SU-DHL-6 (cell line): ENCODE measurements at regions not wholly inside any gene's neighbourhood (a gene's known extent, or its start where the extent isn't known, plus 50 kb on each side); places are given as distances from the start of the nearest gene placed in this dataset.

ENCODE experiments used
- H2AFZ ChIP-seq: fragments of 200-600 bp; sonication (generic); 2 replicates; pipeline ENCODE4 v1.6.1; 2014; ENCODE audit warnings: low read depth, mild to moderate bottlenecking, moderate library complexity, mixed read lengths, antibody characterized with exemption, low read length; ENCODE audit not compliant: severe bottlenecking
- H3F3A ChIP-seq: fragments of 200-600 bp; shearing (Covaris generic); 2 replicates; pipeline ENCODE4 v1.6.0; 2016; ENCODE audit warnings: antibody characterized with exemption, mild to moderate bottlenecking; ENCODE audit not compliant: insufficient read depth
- H3K27ac ChIP-seq: fragments of 200-600 bp; sonication (generic); 2 replicates; pipeline ENCODE4 v1.5.1; 2016; ENCODE audit warnings: low read depth, mild to moderate bottlenecking, low read length, moderate library complexity, mixed read lengths
- H3K27me3 ChIP-seq: fragments of 200-600 bp; sonication (generic), shearing (Covaris generic); 2 replicates; pipeline ENCODE4 v1.6.0; 2014; ENCODE audit warnings: mild to moderate bottlenecking, low read length
- H3K36me3 ChIP-seq: fragments of 200-600 bp; sonication (generic); 2 replicates; pipeline ENCODE4 v1.6.1; 2014; ENCODE audit warnings: mild to moderate bottlenecking, low read length, mixed read lengths
- H3K4me2 ChIP-seq: fragments of 300-600, 200-600 bp; shearing (Covaris generic), sonication (generic); 2 replicates; pipeline ENCODE4 v1.6.0; 2014; ENCODE audit warnings: low read length, low read depth, mild to moderate bottlenecking; ENCODE audit not compliant: poor library complexity, severe bottlenecking
- H3K4me3 ChIP-seq: fragments of 200-600 bp; sonication (generic); 2 replicates; pipeline ENCODE4 v1.5.1; 2014; ENCODE audit warnings: antibody characterized with exemption, low read length, mild to moderate bottlenecking, mixed read lengths; ENCODE audit not compliant: insufficient read depth, poor library complexity, severe bottlenecking
- H3K79me2 ChIP-seq: fragments of 200-600 bp; sonication (generic); 2 replicates; pipeline ENCODE4 v1.6.1; 2014; ENCODE audit warnings: mild to moderate bottlenecking, low read length, moderate library complexity; ENCODE audit not compliant: insufficient read depth
- H3K9ac ChIP-seq: fragments of 200-600 bp; sonication (generic); 2 replicates; pipeline ENCODE4 v1.7.0; 2014; ENCODE audit warnings: mild to moderate bottlenecking, low read length
- H3K9me2 ChIP-seq: fragments of 200-600 bp; sonication (generic); replicated peaks from 2 replicates; pipeline ENCODE4 v1.6.1; 2014; ENCODE audit warnings: low read length; ENCODE audit not compliant: insufficient read depth
- H3K9me3 ChIP-seq: fragments of 200-600 bp; sonication (generic); 2 replicates; pipeline ENCODE4 v1.6.1; 2014; ENCODE audit warnings: low read length, mixed read lengths; ENCODE audit not compliant: insufficient read depth
- H4K20me1 ChIP-seq: fragments of 200-600 bp; sonication (generic); 2 replicates; pipeline ENCODE4 v1.6.1; 2014; ENCODE audit warnings: low read depth, mild to moderate bottlenecking, antibody characterized with exemption, low read length, moderate library complexity, mixed read lengths
- EZH2phosphoT487 ChIP-seq: fragments of 200-600 bp; sonication (generic), shearing (Covaris generic); conservative IDR thresholded peaks from 2 replicates; pipeline ENCODE4 v1.6.1; 2018; ENCODE audit warnings: mild to moderate bottlenecking, antibody characterized with exemption, low read length, moderate library complexity, mixed read lengths
- TF ChIP-seq, protein P1 (sequence below): fragments of 200-600 bp; sonication (generic); IDR thresholded peaks from one replicate; pipeline ENCODE4 v1.5.1; 2017; ENCODE audit warnings: antibody characterized with exemption, mild to moderate bottlenecking, low read length, moderate library complexity; ENCODE audit not compliant: insufficient read depth, poor library complexity, severe bottlenecking

DNA sequence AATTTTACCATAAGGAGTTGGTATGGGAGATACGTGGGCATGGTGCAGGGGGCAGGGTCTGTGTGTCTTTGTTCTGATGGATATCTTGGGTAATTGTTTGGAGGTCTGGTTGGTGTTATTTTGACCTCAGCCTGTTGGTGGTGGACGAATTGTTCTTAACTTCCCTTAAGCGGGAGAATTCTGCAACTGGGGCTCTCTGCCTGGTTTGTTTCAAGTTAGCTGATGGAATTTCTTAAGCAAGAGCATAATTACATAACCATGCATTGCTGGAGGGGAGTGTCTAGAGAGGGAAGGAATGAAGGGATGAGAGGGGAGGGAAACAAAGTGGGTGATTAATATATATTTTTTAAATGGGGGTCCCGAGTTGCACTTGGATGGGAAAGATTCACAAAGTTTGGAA lies 908.5 kb upstream of the RAG2 start:
- Histone ChIP-seq H3K9me2 (no peaks in the 10 kb centered on the region), H3K9me3 (no peaks in the 10 kb centered on the region), H3F3A (no peaks in the 10 kb centered on the region), H4K20me1 (no peaks in the 10 kb centered on the region), H3K9ac (no peak overlapping the region), H3K27ac (no peak overlapping the region), H3K79me2 (no peaks in the 10 kb centered on the region), H3K27me3 (no peaks in the 10 kb centered on the region), H2AFZ (no peak overlapping the region), H3K4me2 (no peak overlapping the region), H3K4me3 (no peak overlapping the region), H3K36me3 (no peaks in the 10 kb centered on the region)
- no peak for TF ChIP-seq EZH2phosphoT487
- TF ChIP-seq, protein P1, sequence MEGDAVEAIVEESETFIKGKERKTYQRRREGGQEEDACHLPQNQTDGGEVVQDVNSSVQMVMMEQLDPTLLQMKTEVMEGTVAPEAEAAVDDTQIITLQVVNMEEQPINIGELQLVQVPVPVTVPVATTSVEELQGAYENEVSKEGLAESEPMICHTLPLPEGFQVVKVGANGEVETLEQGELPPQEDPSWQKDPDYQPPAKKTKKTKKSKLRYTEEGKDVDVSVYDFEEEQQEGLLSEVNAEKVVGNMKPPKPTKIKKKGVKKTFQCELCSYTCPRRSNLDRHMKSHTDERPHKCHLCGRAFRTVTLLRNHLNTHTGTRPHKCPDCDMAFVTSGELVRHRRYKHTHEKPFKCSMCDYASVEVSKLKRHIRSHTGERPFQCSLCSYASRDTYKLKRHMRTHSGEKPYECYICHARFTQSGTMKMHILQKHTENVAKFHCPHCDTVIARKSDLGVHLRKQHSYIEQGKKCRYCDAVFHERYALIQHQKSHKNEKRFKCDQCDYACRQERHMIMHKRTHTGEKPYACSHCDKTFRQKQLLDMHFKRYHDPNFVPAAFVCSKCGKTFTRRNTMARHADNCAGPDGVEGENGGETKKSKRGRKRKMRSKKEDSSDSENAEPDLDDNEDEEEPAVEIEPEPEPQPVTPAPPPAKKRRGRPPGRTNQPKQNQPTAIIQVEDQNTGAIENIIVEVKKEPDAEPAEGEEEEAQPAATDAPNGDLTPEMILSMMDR = no peak

DNA sequence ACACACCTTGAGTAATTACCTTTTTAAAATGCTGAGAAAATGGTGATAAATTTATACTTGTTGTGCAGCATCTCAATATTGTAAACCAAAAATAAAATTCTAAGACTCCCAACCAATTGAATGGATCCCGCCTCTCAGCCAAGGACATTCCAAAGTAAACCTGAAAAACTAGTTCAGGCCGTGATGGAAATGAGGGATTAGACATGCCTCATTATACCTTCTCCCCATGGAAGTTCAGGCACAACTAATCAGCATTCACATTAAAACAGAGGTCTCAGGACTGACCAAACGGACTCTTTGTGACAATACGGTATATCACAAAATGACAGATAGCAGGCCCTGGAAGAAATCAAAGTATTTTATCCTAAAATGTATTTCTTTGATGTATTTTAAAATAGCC lies 907.4 kb upstream of the RAG2 start:
- no peaks in the 10 kb centered on the region for H3K9me2 ChIP-seq
- no peaks in the 10 kb centered on the region for H3K27me3 ChIP-seq
- no peak overlapping the region for H3K27ac ChIP-seq
- H3K9me3 ChIP-seq = no peaks in the 10 kb centered on the region
- H3K4me3 ChIP-seq = no peak overlapping the region
- H3K9ac ChIP-seq = no peak overlapping the region
- H2AFZ ChIP-seq = no peak overlapping the region
- no peaks in the 10 kb centered on the region for H3K36me3 ChIP-seq
- H3K79me2 ChIP-seq = no peaks in the 10 kb centered on the region
- H3F3A ChIP-seq = no peaks in the 10 kb centered on the region
- H3K4me2 ChIP-seq = no peak overlapping the region
- H4K20me1 ChIP-seq = no peaks in the 10 kb centered on the region
- TF ChIP-seq, protein P1 = no peak
- TF ChIP-seq EZH2phosphoT487 = no peak

DNA sequence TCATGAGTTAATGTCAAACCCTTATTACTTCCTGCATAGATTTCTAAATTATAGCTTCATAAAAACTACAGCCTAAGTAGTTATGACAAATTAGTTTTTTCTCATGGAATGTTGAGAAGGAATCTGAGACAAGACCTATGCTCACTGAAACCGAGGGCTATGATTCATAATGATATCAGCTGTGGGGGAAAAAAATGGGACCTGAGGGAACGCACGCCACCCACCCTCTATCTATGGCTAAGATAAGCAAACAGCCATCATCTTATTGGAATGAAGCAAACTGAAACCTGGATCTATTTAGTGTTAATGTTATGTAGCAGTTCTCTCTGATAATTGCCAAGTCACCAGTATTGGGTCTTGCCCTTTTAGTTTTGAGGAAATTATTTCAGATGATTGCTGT lies 906.9 kb upstream of the RAG2 start:
- Histone ChIP-seq H3K27ac (no peak overlapping the region), H3K27me3 (no peaks in the 10 kb centered on the region), H3K9me3 (no peaks in the 10 kb centered on the region), H4K20me1 (no peaks in the 10 kb centered on the region), H3K36me3 (no peaks in the 10 kb centered on the region), H3K4me2 (no peak overlapping the region), H2AFZ (no peak overlapping the region), H3K79me2 (no peaks in the 10 kb centered on the region), H3K9ac (no peak overlapping the region), H3F3A (no peaks in the 10 kb centered on the region), H3K9me2 (no peaks in the 10 kb centered on the region), H3K4me3 (no peak overlapping the region)
- TF ChIP-seq EZH2phosphoT487 = no peak
- TF ChIP-seq, protein P1 = no peak
